Tibial nerve (tissue), 4 donors: ENCODE measurements at regions not wholly inside any gene's neighbourhood (a gene's known extent, or its start where the extent isn't known, plus 50 kb on each side); places are given as distances from the start of the nearest gene placed in this dataset.

Experiments
- DNase-seq, 2 donors: peaks; one replicate each; pipeline ENCODE4 v3.0.0-alpha.2; 2019; ENCODE audit warnings: low spot score in 2 of 2
- H3K27ac ChIP-seq, 4 donors: fragments of 200-600 bp; sonication (generic) in 3 of 4; one replicate each; pipeline ENCODE4 v1.5.1; 2017 to 2019; ENCODE audit warnings: mild to moderate bottlenecking in 1 of 4
- H3K27me3 ChIP-seq, 2 donors: fragments of 200-600 bp; sonication (generic) in 1 of 2; one replicate each; pipeline versions ENCODE4 v1.5.1 to v1.6.0; 2017 to 2019
- H3K36me3 ChIP-seq, 3 donors: fragments of 200-600 bp; sonication (generic); one replicate each; pipeline ENCODE4 v1.5.1; 2018 to 2019
- H3K4me1 ChIP-seq, 4 donors: fragments of 200-600 bp; sonication (generic) in 3 of 4; one replicate each; pipeline ENCODE4 v1.5.1; 2017 to 2019
- H3K4me3 ChIP-seq, 4 donors: fragments of 200-600 bp; sonication (generic) in 3 of 4; one replicate each; pipeline ENCODE4 v1.5.1; 2017 to 2019; ENCODE audit warnings: mild to moderate bottlenecking in 1 of 4, moderate library complexity in 1 of 4
- H3K9me3 ChIP-seq, 4 donors: fragments of 200-600 bp; sonication (generic) in 3 of 4; one replicate each; pipeline ENCODE4 v1.5.1; 2017 to 2019
- EP300 ChIP-seq, 2 donors: sonication (generic); formaldehyde crosslinking; IDR thresholded peaks; one replicate each; pipeline ENCODE4 v1.6.1; 2017; ENCODE audit warnings: antibody characterized with exemption in 2 of 2, mild to moderate bottlenecking in 1 of 2
- POLR2A ChIP-seq, 2 donors: fragments of 450-650 bp; IDR thresholded peaks; one replicate each; pipeline ENCODE4 v1.6.1; 2017; ENCODE audit warnings: antibody characterized with exemption in 2 of 2, mild to moderate bottlenecking in 2 of 2, moderate library complexity in 2 of 2
- WGBS, 2 donors: methylation state at CpG; one replicate each; pipeline ENCODE4 v1.1.5; 2018; 5-methylcytosine and 5-hydroxymethylcytosine counted together
- TF ChIP-seq, protein P1 (sequence below), 5 experiments: fragments of 200-600 bp in 3 of 5; fragments of 450-650 bp in 2 of 5; sonication (generic) in 3 of 5; IDR thresholded peaks; one replicate each; pipeline ENCODE4 v1.5.1; 2016 to 2019; ENCODE audit warnings: antibody characterized with exemption in 5 of 5, mild to moderate bottlenecking in 3 of 5, moderate library complexity in 2 of 5

DNA sequence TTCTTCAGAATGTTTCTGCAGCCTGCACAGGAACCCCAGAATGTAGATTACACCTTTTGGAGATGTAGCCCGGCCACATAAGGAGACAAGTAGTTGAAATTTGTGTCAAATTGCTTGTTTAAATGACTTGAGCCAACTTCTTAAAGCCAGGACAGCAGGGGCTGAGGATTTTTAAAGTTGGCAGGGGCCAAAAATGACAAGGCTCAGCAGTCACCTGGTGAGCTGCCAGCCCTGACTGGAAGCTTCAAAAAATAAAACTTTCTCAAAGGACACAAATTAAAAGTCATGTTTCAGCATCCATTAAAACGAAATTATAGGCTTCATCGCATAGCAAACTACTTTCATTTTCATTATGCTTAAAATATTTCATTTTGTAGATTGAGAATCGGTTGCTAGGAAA is 340.3 kb upstream of the WWC1 start:
- TF ChIP-seq EP300 (IDR thresholded peaks at IDR 0.05) (no peak), POLR2A (IDR thresholded peaks at IDR 0.05) (no peak)
- TF ChIP-seq, protein P1, sequence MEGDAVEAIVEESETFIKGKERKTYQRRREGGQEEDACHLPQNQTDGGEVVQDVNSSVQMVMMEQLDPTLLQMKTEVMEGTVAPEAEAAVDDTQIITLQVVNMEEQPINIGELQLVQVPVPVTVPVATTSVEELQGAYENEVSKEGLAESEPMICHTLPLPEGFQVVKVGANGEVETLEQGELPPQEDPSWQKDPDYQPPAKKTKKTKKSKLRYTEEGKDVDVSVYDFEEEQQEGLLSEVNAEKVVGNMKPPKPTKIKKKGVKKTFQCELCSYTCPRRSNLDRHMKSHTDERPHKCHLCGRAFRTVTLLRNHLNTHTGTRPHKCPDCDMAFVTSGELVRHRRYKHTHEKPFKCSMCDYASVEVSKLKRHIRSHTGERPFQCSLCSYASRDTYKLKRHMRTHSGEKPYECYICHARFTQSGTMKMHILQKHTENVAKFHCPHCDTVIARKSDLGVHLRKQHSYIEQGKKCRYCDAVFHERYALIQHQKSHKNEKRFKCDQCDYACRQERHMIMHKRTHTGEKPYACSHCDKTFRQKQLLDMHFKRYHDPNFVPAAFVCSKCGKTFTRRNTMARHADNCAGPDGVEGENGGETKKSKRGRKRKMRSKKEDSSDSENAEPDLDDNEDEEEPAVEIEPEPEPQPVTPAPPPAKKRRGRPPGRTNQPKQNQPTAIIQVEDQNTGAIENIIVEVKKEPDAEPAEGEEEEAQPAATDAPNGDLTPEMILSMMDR (IDR thresholded peaks at IDR 0.05) = no peak
- Histone ChIP-seq H3K27ac (peak overlapping the region in 2 of 4 donors; percentile 66 to 69), H3K4me1 (peaks cover 0 to 31% (median 3%) of the 10 kb centered on the region in 4 donors), H3K9me3 (peaks cover 0 to 5% (median 2%) of the 10 kb centered on the region in 4 donors), H3K36me3 (no peaks in the 10 kb centered on the region), H3K4me3 (peak overlapping the region in 2 of 4 donors; percentile 2 to 16), H3K27me3 (no peaks in the 10 kb centered on the region)
- DNase-seq = no peak
- 30 to 32% methylated on average over 4 of the region's 4 CpGs for WGBS, 2 donors

DNA sequence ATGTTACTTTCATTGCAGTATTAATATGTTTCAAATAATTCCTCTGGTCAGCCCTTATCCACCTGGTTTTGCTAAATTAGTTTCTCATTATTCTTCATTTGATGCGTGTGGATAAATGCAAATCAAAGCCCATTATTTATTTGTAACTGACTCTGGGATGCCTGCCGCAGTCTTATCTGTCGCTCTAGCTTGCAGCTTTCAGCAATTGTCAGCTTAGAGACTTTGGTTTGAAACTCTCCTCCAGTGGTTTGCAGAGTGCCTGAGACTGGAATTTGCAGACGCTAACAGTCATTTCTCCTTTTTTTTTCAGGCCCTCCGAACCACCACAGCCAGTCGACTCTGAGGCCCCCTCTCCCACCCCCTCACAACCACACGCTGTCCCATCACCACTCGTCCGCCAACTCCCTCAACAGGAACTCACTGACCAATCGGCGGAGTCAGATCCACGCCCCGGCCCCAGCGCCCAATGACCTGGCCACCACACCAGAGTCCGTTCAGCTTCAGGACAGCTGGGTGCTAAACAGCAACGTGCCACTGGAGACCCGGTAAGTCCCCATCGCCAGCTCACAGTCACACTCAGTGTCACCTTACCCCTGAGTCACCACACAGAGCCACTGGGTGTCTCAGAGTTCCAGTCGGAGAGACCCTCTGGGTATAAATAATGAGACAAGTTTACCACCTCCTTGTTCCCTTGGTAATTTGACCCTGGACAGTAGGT is 339.0 kb upstream of the WWC1 start:
- WGBS, 2 donors = 67 to 77% methylated on average over 18 to 19 of the region's 19 CpGs
- no peak for DNase-seq
- Histone ChIP-seq H3K4me3 (no peak overlapping the region), H3K27ac (peak overlapping the region in 2 of 4 donors; percentile 50 to 69), H3K36me3 (no peaks in the 10 kb centered on the region), H3K4me1 (peaks cover 0 to 26% (median 3%) of the 10 kb centered on the region in 4 donors), H3K9me3 (peaks cover 0 to 15% (median 3%) of the 10 kb centered on the region in 4 donors), H3K27me3 (no peaks in the 10 kb centered on the region)
- TF ChIP-seq, protein P1 (IDR thresholded peaks at IDR 0.05) = no peak
- no peak for TF ChIP-seq POLR2A (IDR thresholded peaks at IDR 0.05)
- TF ChIP-seq EP300 (IDR thresholded peaks at IDR 0.05) = no peak

DNA sequence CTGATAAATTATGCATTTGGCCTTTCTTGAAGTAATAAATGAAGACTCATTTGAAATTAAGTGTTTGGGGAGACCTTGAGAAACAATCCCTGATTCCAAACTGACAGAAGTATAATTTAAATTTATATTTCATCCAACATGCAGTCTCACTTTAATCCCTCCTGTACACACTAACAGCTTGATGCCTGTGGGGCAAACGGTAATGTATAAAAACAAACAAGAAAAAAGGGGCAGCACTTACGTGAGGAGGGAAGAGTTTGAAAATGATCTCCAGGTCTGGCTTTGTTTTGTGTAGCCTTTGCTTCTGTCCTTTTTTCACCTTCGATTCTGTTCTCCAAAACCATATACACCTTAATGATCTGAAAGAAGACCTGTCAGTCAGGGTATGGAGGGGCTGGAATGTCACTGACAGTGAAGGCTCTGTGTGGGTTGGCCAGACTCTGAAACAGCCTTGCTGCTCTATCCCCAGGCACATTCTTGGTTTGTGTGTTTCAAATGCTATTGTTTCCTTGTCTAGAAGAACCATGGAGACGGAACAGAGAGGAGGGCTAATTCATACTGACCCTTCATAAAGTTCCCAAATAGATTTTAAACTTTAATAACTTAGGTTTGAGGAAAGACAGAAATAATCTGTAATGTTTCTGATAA is 338.2 kb upstream of the WWC1 start:
- Histone ChIP-seq H3K4me1 (peaks cover 0 to 17% (median 3%) of the 10 kb centered on the region in 4 donors), H3K36me3 (no peaks in the 10 kb centered on the region), H3K9me3 (peaks cover 0 to 23% (median 3%) of the 10 kb centered on the region in 4 donors), H3K27me3 (no peaks in the 10 kb centered on the region), H3K4me3 (no peak overlapping the region), H3K27ac (peak overlapping the region in 2 of 4 donors; percentile 64 to 67)
- DNase-seq = no peak
- 34 to 54% methylated on average over 4 of the region's 4 CpGs for WGBS, 2 donors
- TF ChIP-seq EP300 (IDR thresholded peaks at IDR 0.05) (no peak), POLR2A (IDR thresholded peaks at IDR 0.05) (no peak)
- TF ChIP-seq, protein P1 (IDR thresholded peaks at IDR 0.05) = no peak

DNA sequence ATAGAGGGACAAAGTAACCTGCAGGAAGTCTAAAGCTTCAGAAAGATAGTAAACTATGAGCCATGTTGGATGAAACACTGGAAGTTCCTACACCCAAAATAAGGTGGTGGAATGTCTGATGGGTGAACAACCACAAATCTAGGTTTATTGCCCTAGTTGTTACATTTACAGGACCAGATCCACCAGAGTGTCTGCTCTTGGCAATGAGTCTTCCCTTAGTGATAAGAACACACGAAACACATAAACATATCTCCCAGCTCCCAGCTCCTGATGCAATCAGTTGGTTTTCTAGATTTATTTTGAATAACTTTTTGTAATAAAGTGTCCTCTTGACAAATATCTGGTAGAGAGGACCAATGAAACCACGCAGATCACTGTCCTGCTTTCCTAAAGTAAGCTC is 329.7 kb upstream of the WWC1 start:
- Histone ChIP-seq H3K9me3 (peaks cover 0 to 27% (median 0%) of the 10 kb centered on the region in 4 donors), H3K4me1 (peaks cover 0 to 6% (median 0%) of the 10 kb centered on the region in 4 donors), H3K36me3 (no peaks in the 10 kb centered on the region), H3K4me3 (no peak overlapping the region), H3K27ac (no peak overlapping the region), H3K27me3 (no peaks in the 10 kb centered on the region)
- DNase-seq = no peak
- TF ChIP-seq POLR2A (IDR thresholded peaks at IDR 0.05) (no peak), EP300 (IDR thresholded peaks at IDR 0.05) (no peak)
- TF ChIP-seq, protein P1 (IDR thresholded peaks at IDR 0.05) = no peak
- 85 to 98% methylated on average over 2 of the region's 2 CpGs for WGBS, 2 donors

DNA sequence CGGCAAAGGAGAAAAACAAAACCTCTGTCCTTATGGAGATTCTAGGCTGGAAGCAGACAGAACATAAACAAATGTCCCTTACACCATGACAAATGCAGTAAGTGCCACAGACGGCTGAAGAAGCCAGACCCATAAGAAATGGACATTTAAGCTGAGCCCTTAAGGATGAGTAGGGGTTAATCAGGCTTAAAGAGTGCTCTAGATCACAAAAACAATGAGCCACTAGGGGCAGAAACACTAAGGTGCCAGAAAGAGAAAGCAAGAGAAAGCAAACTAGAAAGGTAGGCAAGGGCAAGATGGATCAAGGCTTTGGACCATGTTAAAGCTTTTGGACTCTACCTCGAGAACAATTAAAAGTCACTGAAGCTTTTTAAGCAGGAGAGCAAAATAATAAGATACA is 326.9 kb upstream of the WWC1 start:
- 71 to 77% methylated on average over 3 of the region's 3 CpGs for WGBS, 2 donors

More for the DNA sequence above, 326.9 kb upstream of the WWC1 start:
- Histone ChIP-seq H3K27ac (peak overlapping the region in 1 of 4 donors; percentile 16), H3K9me3 (peaks cover 0 to 7% (median 0%) of the 10 kb centered on the region in 4 donors), H3K4me3 (no peak overlapping the region), H3K36me3 (no peaks in the 10 kb centered on the region), H3K27me3 (no peaks in the 10 kb centered on the region), H3K4me1 (peaks cover 0 to 12% (median 0%) of the 10 kb centered on the region in 4 donors)
- no peak for DNase-seq
- TF ChIP-seq, protein P1 (IDR thresholded peaks at IDR 0.05) = no peak
- TF ChIP-seq EP300 (IDR thresholded peaks at IDR 0.05) (no peak), POLR2A (IDR thresholded peaks at IDR 0.05) (no peak)
